Heart left ventricle (tissue), 16 donors: ENCODE measurements at regions not wholly inside any gene's neighbourhood (a gene's known extent, or its start where the extent isn't known, plus 50 kb on each side); places are given as distances from the start of the nearest gene placed in this dataset.

ENCODE experiments used
- ATAC-seq, 4 donors: fragments of 200-7000 bp; cut with Tn5 transposase; one replicate each; pipeline ENCODE4 v1.9.1; 2020 to 2022; ENCODE audit warnings: moderate library complexity in 4 of 4, mild to moderate bottlenecking in 3 of 4, moderate number of reproducible peaks in 1 of 4
- DNase-seq, 5 donors: peaks; one replicate each; pipeline ENCODE4 v3.0.0-alpha.2; 2020
- H3K27ac ChIP-seq, 12 donors: fragments of 200-600 bp; sonication (generic) in 4 of 12; one replicate each; pipeline versions ENCODE4 v1.5.0 to v1.8.0; 2016 to 2022; ENCODE audit warnings: mild to moderate bottlenecking in 2 of 12
- H3K27me3 ChIP-seq, 9 donors: fragments of 200-600 bp; sonication (generic) in 2 of 9; one replicate each; pipeline versions ENCODE4 v1.5.1 to v1.8.0; 2016 to 2022; ENCODE audit warnings: mild to moderate bottlenecking in 3 of 9
- H3K36me3 ChIP-seq, 9 donors: fragments of 200-600 bp; sonication (generic) in 2 of 9; one replicate each; pipeline versions ENCODE4 v1.5.0 to v1.8.0; 2018 to 2022; ENCODE audit warnings: mild to moderate bottlenecking in 2 of 9
- H3K4me1 ChIP-seq, 12 donors: fragments of 200-600 bp; sonication (generic) in 4 of 12; one replicate each; pipeline versions ENCODE4 v1.5.0 to v1.8.0; 2016 to 2022; ENCODE audit warnings: mild to moderate bottlenecking in 3 of 12
- H3K4me3 ChIP-seq, 12 donors: fragments of 200-600 bp; sonication (generic) in 4 of 12; one replicate each; pipeline versions ENCODE4 v1.5.0 to v1.8.0; 2017 to 2022; ENCODE audit warnings: mild to moderate bottlenecking in 9 of 12, moderate library complexity in 4 of 12
- H3K9me3 ChIP-seq, 12 donors: fragments of 200-600 bp; sonication (generic) in 4 of 12; one replicate each; pipeline versions ENCODE4 v1.5.0 to v1.8.0; 2016 to 2022; ENCODE audit warnings: mild to moderate bottlenecking in 1 of 12
- CTCF ChIP-seq, 12 donors: fragments of 200-600 bp; sonication (generic) in 4 of 12; IDR thresholded peaks; one replicate each; pipeline versions ENCODE4 v1.5.0 to v1.8.0; 2018 to 2022; ENCODE audit warnings: antibody characterized with exemption in 12 of 12, mild to moderate bottlenecking in 5 of 12
- POLR2A ChIP-seq, 2 donors: fragments of 450-650 bp; IDR thresholded peaks; one replicate each; pipeline ENCODE4 v1.6.1; 2017; ENCODE audit warnings: antibody characterized with exemption in 2 of 2, mild to moderate bottlenecking in 2 of 2, moderate library complexity in 2 of 2
- WGBS, 4 donors: extraction: QIAGEN DNeasy Blood & Tissue Kit in 2 of 4; methylation state at CpG; one replicate each; pipeline versions ENCODE4 v1.1.5 to v1.1.7; 2013 to 2018; 5-methylcytosine and 5-hydroxymethylcytosine counted together
- intact Hi-C, 10 donors: fragments of 100-400 bp; cut with DNase I; formaldehyde crosslinking; loops; one replicate each; pipeline versions ENCODE4 v1.11.1 to v1.14.2; 2022
- donor health status: ischemic (EF 13 %, LVEDD 7.1; RV severe dilation, severe dysfunction).
- donor health status: healthy with polysubstance abuse.
- donor health status: DM: no; HTN: yes; CAD: no.
- donor health status: DM: no; HTN: no; CAD: no.
- donor health status: ischemic (EF 25% LVEDD 6.9; RV normal size, moderate dysfunction).
- donor health status: ischemic (EF 25% LVEDD 5.7; RV mildly dilated, moderate dysfunction).
- donor health status: healthy.
- donor health status: DM: yes; HTN: yes; CAD: no.
- donor health status: ischemic (EF 35%, LVEDD 5.7; RV mildly dilated, moderate dysfunction).
- donor health status: nonischemic (EF 11% LVEDD 7.7; RV severe dilation, severe dysfunction).
- donor health status: DM: yes; HTN: yes; CAD: no.
- donor health status: PGD.
- donor health status: ischemic (EF 29% LVEDD 5.4; RV normal size, mild dysfunction).
- donor health status: nonischemic (EF 23%, LVEDD 6.1; RV moderate dilation, normal function).

DNA sequence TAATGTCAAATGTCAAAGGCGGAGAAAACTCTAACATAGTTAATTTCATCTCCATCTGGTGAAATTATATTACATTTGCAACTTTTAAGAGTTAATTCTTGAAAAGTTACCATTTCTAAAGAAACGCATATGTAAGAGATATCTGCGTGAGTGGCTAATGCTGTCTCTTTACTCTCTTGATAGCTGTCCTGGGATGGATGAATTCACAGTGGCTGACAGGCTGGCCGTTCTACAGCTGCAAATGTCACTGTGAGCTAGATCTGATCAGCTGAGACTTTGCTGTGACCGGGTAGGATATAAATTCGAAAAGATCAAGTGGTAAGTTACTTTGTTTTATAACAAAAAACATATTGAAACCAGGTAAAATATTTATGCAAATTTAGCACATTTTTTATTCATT lies 557.1 kb upstream of the DDX18 start:
- Histone ChIP-seq H3K4me3 (no peak overlapping the region), H3K36me3 (no peaks in the 10 kb centered on the region), H3K27me3 (no peaks in the 10 kb centered on the region), H3K4me1 (no peaks in the 10 kb centered on the region), H3K9me3 (peaks cover 0 to 18% (median 0%) of the 10 kb centered on the region in 12 donors), H3K27ac (no peak overlapping the region)
- intact Hi-C loops, result no loop called here
- TF ChIP-seq CTCF (IDR thresholded peaks at IDR 0.05) (no peak), POLR2A (IDR thresholded peaks at IDR 0.05) (no peak)
- 45 to 58% (median 46%) methylated on average over 6 of the region's 6 CpGs for WGBS, 4 donors
- DNase-seq (no peak), ATAC-seq (no peak)

DNA sequence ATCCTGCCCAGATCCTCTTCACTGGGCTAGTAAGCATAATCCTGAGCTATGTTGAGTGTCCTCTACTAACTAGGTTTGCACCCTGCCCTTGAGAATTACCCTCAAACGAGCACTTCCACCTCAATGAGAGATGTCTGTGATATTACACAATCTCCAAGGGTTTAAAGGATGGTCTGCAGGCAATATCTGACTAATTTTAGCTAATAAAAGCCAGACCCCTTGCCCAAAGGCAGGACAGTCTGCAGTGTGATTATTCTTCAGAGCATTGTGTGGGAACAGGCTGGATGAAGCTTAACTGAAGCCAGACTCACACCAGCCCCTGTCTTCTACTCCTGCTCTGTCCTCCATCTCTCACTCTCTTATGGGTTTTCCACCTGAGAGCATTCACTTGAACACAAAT lies 544.9 kb upstream of the DDX18 start:
- 16 to 38% (median 20%) methylated on average over 1 of the region's 1 CpG for whole genome bisulfite sequencing, 4 donors
- Histone ChIP-seq H3K9me3 (peaks cover 0 to 8% (median 1%) of the 10 kb centered on the region in 12 donors), H3K4me1 (no peaks in the 10 kb centered on the region), H3K36me3 (no peaks in the 10 kb centered on the region), H3K4me3 (no peak overlapping the region), H3K27ac (no peak overlapping the region), H3K27me3 (no peaks in the 10 kb centered on the region)
- DNase-seq (no peak), ATAC-seq (no peak)
- TF ChIP-seq POLR2A (IDR thresholded peaks at IDR 0.05) (no peak), CTCF (IDR thresholded peaks at IDR 0.05) (no peak)
- intact Hi-C loops, result no loop called here

DNA sequence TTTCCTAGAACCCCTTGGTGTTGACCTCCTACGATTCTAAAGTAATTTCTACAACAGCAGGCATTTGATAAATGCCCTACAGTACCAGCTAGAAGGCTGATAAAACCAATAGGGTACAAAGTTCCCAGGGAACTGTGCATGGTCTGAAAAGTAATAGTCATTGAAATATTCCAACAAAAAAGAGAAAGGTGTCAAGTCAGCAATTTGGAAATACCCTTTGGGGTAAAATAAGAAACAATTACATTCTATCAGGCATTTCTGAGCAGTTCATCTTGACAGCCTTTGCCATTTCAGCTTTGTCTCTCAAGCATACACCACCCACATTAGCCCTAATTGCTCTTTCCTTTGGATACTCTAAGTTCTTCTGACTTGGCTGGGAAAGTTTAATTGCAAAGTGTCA lies 542.9 kb upstream of the DDX18 start:
- Histone ChIP-seq H3K27ac (no peak overlapping the region), H3K9me3 (peaks cover 0 to 11% (median 0%) of the 10 kb centered on the region in 12 donors), H3K27me3 (no peaks in the 10 kb centered on the region), H3K4me1 (no peaks in the 10 kb centered on the region), H3K36me3 (no peaks in the 10 kb centered on the region), H3K4me3 (no peak overlapping the region)
- ATAC-seq, result no peak
- 27 to 41% (median 30%) methylated on average over 1 of the region's 1 CpG for WGBS, 4 donors
- intact Hi-C loops, result no loop called here
- TF ChIP-seq CTCF (IDR thresholded peaks at IDR 0.05) (no peak), POLR2A (IDR thresholded peaks at IDR 0.05) (no peak)
- no peak for DNase-seq

GRCh38 chr2:117273009-117273671 lies 541.4 kb upstream of the DDX18 start:
- WGBS, 4 donors, result 48 to 54% (median 51%) methylated on average over 6 of the region's 6 CpGs

More at GRCh38 chr2:117273009-117273671, 541.4 kb upstream of the DDX18 start:
- H3K9me3 ChIP-seq, result peaks cover 0 to 11% (median 0%) of the 10 kb centered on the region in 12 donors
- H3K4me3 ChIP-seq, result no peak overlapping the region
- DNase-seq, result no peak
- no peaks in the 10 kb centered on the region for H3K36me3 ChIP-seq
- TF ChIP-seq CTCF (IDR thresholded peaks at IDR 0.05), result no peak
- TF ChIP-seq POLR2A (IDR thresholded peaks at IDR 0.05), result no peak
- intact Hi-C loops, result no loop called here
- no peak overlapping the region for H3K27ac ChIP-seq
- ATAC-seq, result no peak
- no peaks in the 10 kb centered on the region for H3K27me3 ChIP-seq
- H3K4me1 ChIP-seq, result no peaks in the 10 kb centered on the region
